ENCODE measurements at regions not wholly inside any gene's neighbourhood (a gene's known extent, or its start where the extent isn't known, plus 50 kb on each side); places are given as distances from the start of the nearest gene placed in this dataset.

DNA sequence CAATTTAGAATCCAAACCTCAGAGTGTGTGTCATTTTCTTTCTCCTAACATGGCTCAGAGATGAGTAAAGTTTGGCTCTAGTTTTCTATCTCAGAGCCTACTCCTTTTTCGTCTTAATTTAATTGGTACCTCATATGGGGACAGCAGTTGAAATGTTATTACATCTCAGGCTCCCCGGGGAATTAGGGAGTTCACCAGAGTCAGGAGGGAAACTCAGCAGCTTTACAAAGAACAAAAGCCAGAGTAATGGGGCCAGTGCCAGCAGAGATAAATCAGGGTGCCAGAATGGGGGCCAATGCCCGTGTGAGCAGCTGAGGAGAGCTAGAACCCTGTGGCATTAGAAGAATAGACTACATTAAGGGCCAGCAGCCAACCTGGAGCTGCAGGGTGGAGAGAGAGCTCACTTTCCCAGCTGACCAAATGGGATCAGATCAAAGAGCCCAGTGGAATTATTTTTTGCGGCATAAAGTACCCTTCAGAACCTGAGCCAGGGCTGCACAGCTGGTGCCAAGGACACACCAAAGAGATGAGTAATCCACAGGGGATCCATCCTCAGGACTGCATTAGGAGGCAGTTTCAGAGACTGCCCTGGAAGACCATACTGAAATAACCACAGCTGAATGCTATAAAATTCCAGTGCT is 207.1 kb upstream of the DKK2 start:
- H3K9ac ChIP-seq (ENCODE audit: low read length), result no peak overlapping the region
- H3K4me3 ChIP-seq (ENCODE audit: control extremely low read depth in 1 of 5, extremely low read depth in 1 of 5, insufficient read depth in 1 of 5, low read depth in 2 of 5, low read length in 4 of 5), result no peak overlapping the region
- no peaks in the 10 kb centered on the region for H3K4me1 ChIP-seq (ENCODE audit: control insufficient read depth in 2 of 2, insufficient read depth in 2 of 2, low read length in 2 of 2)
- intact Hi-C loops (cut with micrococcal nuclease), result no loop called here
- H3K4me2 ChIP-seq (replicated peaks; ENCODE audit: low read depth, low read length, poor library complexity, severe bottlenecking), result no peak overlapping the region
- H2AFZ ChIP-seq (ENCODE audit: insufficient read depth, low read depth, low read length, poor library complexity, severe bottlenecking), result no peak overlapping the region
- H3K79me2 ChIP-seq (ENCODE audit: control insufficient read depth, insufficient read depth, low read length), result no peaks in the 10 kb centered on the region
- H3K27ac ChIP-seq (ENCODE audit: low read length in 2 of 2), result no peak overlapping the region
- Mint-ChIP-seq H3K27me3 (no peaks in the 10 kb centered on the region), H3K9me3 (ENCODE audit: insufficient read depth) (no peaks in the 10 kb centered on the region), H3K4me3 (no peak overlapping the region), H3K27ac (no peak overlapping the region), H3K4me1 (no peaks in the 10 kb centered on the region)
- no peaks in the 10 kb centered on the region for H3K36me3 ChIP-seq (replicated peaks in 1 of 2; ENCODE audit: control extremely low read depth in 1 of 2, control insufficient read depth in 1 of 2, extremely low read depth in 1 of 2, insufficient read depth in 2 of 2, low read length in 1 of 2)
- TF ChIP-seq CTCF (IDR thresholded peaks at IDR 0.05) (no peak), EZH2 (IDR thresholded peaks at IDR 0.05; ENCODE audit: borderline replicate concordance, insufficient read depth, low read depth, low read length, poor library complexity, severe bottlenecking) (no peak)
- no peaks in the 10 kb centered on the region for H3K9me3 ChIP-seq (ENCODE audit: control extremely low read depth in 1 of 3, control insufficient read depth in 2 of 3, insufficient read depth in 1 of 3, low read length in 2 of 3)
- H4K20me1 ChIP-seq (ENCODE audit: control insufficient read depth, insufficient read depth, low read length, poor library complexity, severe bottlenecking), result no peaks in the 10 kb centered on the region
- H3K27me3 ChIP-seq (replicated peaks in 1 of 4; ENCODE audit: control extremely low read depth in 1 of 4, control insufficient read depth in 3 of 4, insufficient read depth in 4 of 4, low read length in 3 of 4), result no peaks in the 10 kb centered on the region
- no peak for ATAC-seq (ENCODE audit: low read depth)
- ChIA-PET CTCF (no interaction called here), POLR2A (no interaction called here)
- WGBS (ENCODE audit: insufficient coverage), result 80% methylated on average over 3 of the region's 4 CpGs
- DNase-seq, result no peak

- Mint-ChIP-seq H3K27me3 (no peaks in the 10 kb centered on the region), H3K4me3 (no peak overlapping the region), H3K27ac (no peak overlapping the region), H3K9me3 (ENCODE audit: insufficient read depth) (peaks cover 2% of the 10 kb centered on the region), H3K4me1 (no peaks in the 10 kb centered on the region)
- no peak overlapping the region for H2AFZ ChIP-seq (ENCODE audit: insufficient read depth, low read depth, low read length, poor library complexity, severe bottlenecking)
- no peaks in the 10 kb centered on the region for H3K79me2 ChIP-seq (ENCODE audit: control insufficient read depth, insufficient read depth, low read length)
- CTCF ChIA-PET, result no interaction called here
- H3K4me1 ChIP-seq (ENCODE audit: control insufficient read depth in 2 of 2, insufficient read depth in 2 of 2, low read length in 2 of 2), result no peaks in the 10 kb centered on the region
- H4K20me1 ChIP-seq (ENCODE audit: control insufficient read depth, insufficient read depth, low read length, poor library complexity, severe bottlenecking), result no peaks in the 10 kb centered on the region
- H3K27me3 ChIP-seq (replicated peaks in 1 of 4; ENCODE audit: control extremely low read depth in 1 of 4, control insufficient read depth in 3 of 4, insufficient read depth in 4 of 4, low read length in 3 of 4), result no peaks in the 10 kb centered on the region
- no peak overlapping the region for H3K27ac ChIP-seq (ENCODE audit: low read length in 2 of 2)
- DNase-seq (no peak), ATAC-seq (ENCODE audit: low read depth) (no peak)
- H3K36me3 ChIP-seq (replicated peaks in 1 of 2; ENCODE audit: control extremely low read depth in 1 of 2, control insufficient read depth in 1 of 2, extremely low read depth in 1 of 2, insufficient read depth in 2 of 2, low read length in 1 of 2), result no peaks in the 10 kb centered on the region
- peaks cover 0 to 1% (median 0%) of the 10 kb centered on the region in 3 donors for H3K9me3 ChIP-seq (ENCODE audit: control extremely low read depth in 1 of 3, control insufficient read depth in 2 of 3, insufficient read depth in 1 of 3, low read length in 2 of 3)
- POLR2A ChIA-PET, result no interaction called here
- no peak overlapping the region for H3K4me3 ChIP-seq (ENCODE audit: control extremely low read depth in 1 of 5, extremely low read depth in 1 of 5, insufficient read depth in 1 of 5, low read depth in 2 of 5, low read length in 4 of 5)
- intact Hi-C loops (cut with micrococcal nuclease), result no loop called here
- TF ChIP-seq EZH2 (IDR thresholded peaks at IDR 0.05; ENCODE audit: borderline replicate concordance, insufficient read depth, low read depth, low read length, poor library complexity, severe bottlenecking) (no peak), CTCF (IDR thresholded peaks at IDR 0.05) (no peak)
- H3K9ac ChIP-seq (ENCODE audit: low read length), result no peak overlapping the region
- no peak overlapping the region for H3K4me2 ChIP-seq (replicated peaks; ENCODE audit: low read depth, low read length, poor library complexity, severe bottlenecking)
Observed at GRCh38 chr4:107220976-107221375, 184.9 kb upstream of the DKK2 start.

All from B cell (primary cell).